ENCODE measurements at regions not wholly inside any gene's neighbourhood (a gene's known extent, or its start where the extent isn't known, plus 50 kb on each side); places are given as distances from the start of the nearest gene placed in this dataset.

- H2BK12ac ChIP-seq (ENCODE audit: low read depth, low read length) = no peak overlapping the region
- no peak overlapping the region for H3K9ac ChIP-seq (replicated peaks in 1 of 4; ENCODE audit: extremely low read depth in 1 of 4, low read depth in 3 of 4, low read length in 3 of 4)
- no peak overlapping the region for H3K4ac ChIP-seq (replicated peaks; ENCODE audit: insufficient read length, low read depth, low read length)
- no peak overlapping the region for H3K14ac ChIP-seq (ENCODE audit: insufficient read length)
- no peak for FAIRE-seq
- CTCF ChIA-PET (ENCODE audit: partially characterized antibody) = no interaction called here
- H3K23ac ChIP-seq (ENCODE audit: insufficient read length) = no peak overlapping the region
- TF ChIP-seq MAX (IDR thresholded peaks at IDR 0.05) (no peak), SIN3A (conservative IDR thresholded peaks at IDR 0.05 in 1 of 2, IDR thresholded peaks at IDR 0.05 in 1 of 2; ENCODE audit: low read depth in 1 of 2, low read length in 2 of 2) (no peak), NRF1 (IDR thresholded peaks at IDR 0.05; ENCODE audit: low read depth, low read length) (no peak), CTCF (IDR thresholded peaks at IDR 0.05; ENCODE audit: control extremely low read depth in 1 of 3, insufficient read depth in 1 of 3, low read depth in 1 of 3, low read length in 3 of 3) (no peak), BCL11A (IDR thresholded peaks at IDR 0.05; ENCODE audit: low read depth in 2 of 2, low read length in 2 of 2) (no peak), JUND (IDR thresholded peaks at IDR 0.05; ENCODE audit: low read length) (no peak), FOSL1 (IDR thresholded peaks at IDR 0.05; ENCODE audit: insufficient read depth, low read depth, low read length) (no peak)
- no peak overlapping the region for H4K91ac ChIP-seq (replicated peaks; ENCODE audit: insufficient read length, low read length)
- no peak overlapping the region for H2BK20ac ChIP-seq (ENCODE audit: low read length)
- H3K4me2 ChIP-seq (ENCODE audit: insufficient read depth in 1 of 2, low read depth in 2 of 2, low read length in 2 of 2) = no peak overlapping the region
- POLR2A ChIA-PET (ENCODE audit: partially characterized antibody) = no interaction called here
- H3K27ac ChIP-seq (ENCODE audit: low read depth, low read length) = no peak overlapping the region
- no peaks in the 10 kb centered on the region for H3K4me1 ChIP-seq (replicated peaks in 1 of 4; ENCODE audit: control insufficient read depth in 3 of 4, insufficient read depth in 4 of 4, low read length in 3 of 4)
- no peaks in the 10 kb centered on the region for H3K79me1 ChIP-seq (ENCODE audit: low read depth, low read length)
- H4K20me1 ChIP-seq (replicated peaks in 1 of 2; ENCODE audit: control insufficient read depth in 1 of 2, insufficient read depth in 2 of 2, low read length in 2 of 2) = no peaks in the 10 kb centered on the region
- no peak overlapping the region for H4K5ac ChIP-seq (ENCODE audit: insufficient read length, low read depth, low read length)
- H3K18ac ChIP-seq (ENCODE audit: extremely low read depth, low read length) = no peak overlapping the region
- no peaks in the 10 kb centered on the region for H3K79me2 ChIP-seq (ENCODE audit: control insufficient read depth in 1 of 2, insufficient read depth in 2 of 2, low read length in 2 of 2)
- H3K36me3 ChIP-seq (ENCODE audit: control insufficient read depth in 2 of 4, insufficient read depth in 4 of 4, low read length in 3 of 4) = no peaks in the 10 kb centered on the region
- H3K9me3 ChIP-seq (ENCODE audit: insufficient read depth in 2 of 2, low read depth in 1 of 2, low read length in 1 of 2) = no peaks in the 10 kb centered on the region
- no peaks in the 10 kb centered on the region for H3K27me3 ChIP-seq (replicated peaks in 1 of 4; ENCODE audit: control insufficient read depth in 3 of 4, extremely low read depth in 1 of 4, insufficient read depth in 3 of 4, low read length in 3 of 4)
- H3K4me3 ChIP-seq (ENCODE audit: extremely low read depth in 1 of 4, insufficient read depth in 2 of 4, low read depth in 3 of 4, low read length in 4 of 4) = no peak overlapping the region
- H2BK15ac ChIP-seq (ENCODE audit: low read length) = no peak overlapping the region
- H2BK5ac ChIP-seq (ENCODE audit: low read depth, low read length) = no peak overlapping the region
- no peak overlapping the region for H2BK120ac ChIP-seq (replicated peaks; ENCODE audit: low read depth, low read length)
- DNase-seq (ENCODE audit: low read depth in 1 of 2, low spot score in 2 of 2) = no peak
- no peak overlapping the region for H2AK5ac ChIP-seq (ENCODE audit: low read depth, low read length)
- H3K56ac ChIP-seq (replicated peaks; ENCODE audit: insufficient read length, low read depth, low read length) = no peak overlapping the region
- no peak overlapping the region for H4K8ac ChIP-seq (ENCODE audit: extremely low read depth, insufficient read depth, low read length)
- no peak overlapping the region for H2AFZ ChIP-seq (ENCODE audit: low read length)
- no peaks in the 10 kb centered on the region for H3K23me2 ChIP-seq (ENCODE audit: low read depth, low read length)
These were observed 1991.1 kb downstream of the ARAP2 start for GRCh38 chr4:34253239-34253638.
